K562 (cell line): ENCODE measurements at regions not wholly inside any gene's neighbourhood (a gene's known extent, or its start where the extent isn't known, plus 50 kb on each side); places are given as distances from the start of the nearest gene placed in this dataset.
A peak's percentile ranks its signal among the peaks of the same experiment; 100 is the strongest.

ENCODE experiments used
- CREB1 ChIP-seq, 2 experiments: sonication (generic) in 1 of 2; formaldehyde crosslinking in 1 of 2; IDR thresholded peaks; 2 replicates each; pipeline versions ENCODE4 v1.6.1 to v1.8.0; 2012 to 2022; ENCODE audit warnings: inconsistent platforms in 1 of 2, mild to moderate bottlenecking in 1 of 2, missing genetic modification reagents in 1 of 2, moderate library complexity in 1 of 2
- EGR1 ChIP-seq: fragments of 450-650 bp; conservative IDR thresholded peaks from 2 replicates; pipeline ENCODE4 v1.6.1; 2017; ENCODE audit warnings: mild to moderate bottlenecking
- FUS ChIP-seq: fragments of 200-400 bp; formaldehyde crosslinking; optimal IDR thresholded peaks from 2 replicates; pipeline ENCODE3; 2017; ENCODE audit warnings: low read depth, low read length
- GABPB1 ChIP-seq: sonication (generic); formaldehyde crosslinking; IDR thresholded peaks from 2 replicates; pipeline ENCODE4 v1.8.0; 2022; ENCODE audit warnings: mild to moderate bottlenecking, missing genetic modification reagents
- NFATC3 ChIP-seq: fragments of 450-650 bp; IDR thresholded peaks from 2 replicates; pipeline ENCODE4 v1.6.1; 2017; ENCODE audit warnings: mild to moderate bottlenecking
- PHTF2 ChIP-seq: fragments of 250-450 bp; sonication (Bioruptor Pico); IDR thresholded peaks from 2 replicates; pipeline ENCODE4 v1.5.0; 2021; ENCODE audit warnings: mild to moderate bottlenecking
- RAD21 ChIP-seq, 2 experiments: fragments of 250-450 bp in 1 of 2; fragments of 450-650 bp in 1 of 2; sonication (Bioruptor Pico) in 1 of 2; formaldehyde crosslinking in 1 of 2; IDR thresholded peaks in 1 of 2; conservative IDR thresholded peaks in 1 of 2; 2 replicates each; pipeline versions ENCODE4 v1.4.0 to v1.8.0; 2020 to 2022; ENCODE audit warnings: mild to moderate bottlenecking in 2 of 2, moderate library complexity in 1 of 2
- RBM14 ChIP-seq: fragments of 200-400 bp; formaldehyde crosslinking; IDR thresholded peaks from 2 replicates; pipeline ENCODE4 v1.6.1; 2018; ENCODE audit warnings: low read depth, mild to moderate bottlenecking, low read length, moderate library complexity, borderline replicate concordance; ENCODE audit not compliant: insufficient read depth
- SIN3B ChIP-seq: fragments of 450-650 bp; IDR thresholded peaks from 2 replicates; pipeline ENCODE4 v1.6.1; 2017; ENCODE audit warnings: low read depth, mild to moderate bottlenecking, moderate library complexity
- SRSF9 ChIP-seq: fragments of 200-400 bp; formaldehyde crosslinking; IDR thresholded peaks from 2 replicates; pipeline ENCODE4 v1.6.1; 2017; ENCODE audit warnings: low read depth, low read length, borderline replicate concordance
- ZNF165 ChIP-seq: fragments of 250-450 bp; sonication (Bioruptor Pico); IDR thresholded peaks from 2 replicates; pipeline ENCODE4 v1.4.0; 2020; ENCODE audit warnings: borderline replicate concordance
- ZNF311 ChIP-seq: fragments of 250-450 bp; sonication (Bioruptor Pico); IDR thresholded peaks from 2 replicates; pipeline ENCODE4 v1.4.0; 2020; ENCODE audit warnings: mild to moderate bottlenecking, moderate library complexity
- TF ChIP-seq, protein P1 (sequence below): fragments of 250-450 bp; sonication (Bioruptor Pico); IDR thresholded peaks from 2 replicates; pipeline ENCODE4 v1.4.0; 2020; ENCODE audit warnings: mild to moderate bottlenecking, moderate library complexity, borderline replicate concordance
- TF ChIP-seq, protein P2 (sequence below): fragments of 250-450 bp; sonication (Bioruptor Pico); IDR thresholded peaks from 2 replicates; pipeline ENCODE4 v1.8.0; 2021; ENCODE audit warnings: moderate library complexity, mild to moderate bottlenecking, inconsistent platforms
- TF ChIP-seq, protein P3 (sequence below): conservative IDR thresholded peaks from 2 replicates; pipeline ENCODE4 v1.6.1; 2011; ENCODE audit warnings: low read depth, mild to moderate bottlenecking, low read length; ENCODE audit not compliant: control insufficient read depth

DNA sequence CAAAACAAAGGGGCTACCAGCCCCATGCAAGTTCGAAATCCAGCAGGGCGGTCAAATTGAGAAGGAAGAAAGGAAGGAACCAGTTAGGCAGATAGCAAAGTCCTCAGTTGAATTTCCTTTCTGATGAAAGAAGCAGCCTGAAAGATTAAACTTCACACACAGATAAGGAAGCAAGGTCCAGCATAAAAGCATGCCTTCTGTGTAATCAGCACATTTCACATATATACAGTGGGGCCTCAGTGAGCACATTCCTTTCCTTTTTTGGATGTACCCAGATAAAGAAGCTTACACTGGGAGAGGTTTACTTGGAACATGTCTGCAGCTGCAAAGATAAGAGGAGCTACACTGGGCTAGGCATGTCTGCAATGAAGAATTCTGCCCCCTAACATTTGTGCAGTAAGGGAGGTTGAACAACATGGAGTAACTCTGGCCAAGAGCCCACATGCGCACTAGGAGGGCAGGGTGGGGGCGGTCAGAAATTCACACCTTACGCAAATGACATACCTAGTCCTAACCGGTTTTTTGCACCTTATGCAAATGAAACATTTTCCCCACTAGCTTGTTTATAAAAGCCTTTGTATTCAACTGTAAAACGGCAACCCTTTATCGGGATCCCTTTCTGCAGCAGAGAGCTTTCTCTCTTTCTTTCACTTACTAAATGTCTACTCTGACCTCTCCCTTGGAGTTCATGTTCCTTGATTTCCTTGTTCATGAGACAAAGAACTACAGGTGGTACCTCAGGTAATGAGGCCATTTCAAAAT lies 149.7 kb upstream of the FBXL17 start (continued):
- TF ChIP-seq, protein P1, sequence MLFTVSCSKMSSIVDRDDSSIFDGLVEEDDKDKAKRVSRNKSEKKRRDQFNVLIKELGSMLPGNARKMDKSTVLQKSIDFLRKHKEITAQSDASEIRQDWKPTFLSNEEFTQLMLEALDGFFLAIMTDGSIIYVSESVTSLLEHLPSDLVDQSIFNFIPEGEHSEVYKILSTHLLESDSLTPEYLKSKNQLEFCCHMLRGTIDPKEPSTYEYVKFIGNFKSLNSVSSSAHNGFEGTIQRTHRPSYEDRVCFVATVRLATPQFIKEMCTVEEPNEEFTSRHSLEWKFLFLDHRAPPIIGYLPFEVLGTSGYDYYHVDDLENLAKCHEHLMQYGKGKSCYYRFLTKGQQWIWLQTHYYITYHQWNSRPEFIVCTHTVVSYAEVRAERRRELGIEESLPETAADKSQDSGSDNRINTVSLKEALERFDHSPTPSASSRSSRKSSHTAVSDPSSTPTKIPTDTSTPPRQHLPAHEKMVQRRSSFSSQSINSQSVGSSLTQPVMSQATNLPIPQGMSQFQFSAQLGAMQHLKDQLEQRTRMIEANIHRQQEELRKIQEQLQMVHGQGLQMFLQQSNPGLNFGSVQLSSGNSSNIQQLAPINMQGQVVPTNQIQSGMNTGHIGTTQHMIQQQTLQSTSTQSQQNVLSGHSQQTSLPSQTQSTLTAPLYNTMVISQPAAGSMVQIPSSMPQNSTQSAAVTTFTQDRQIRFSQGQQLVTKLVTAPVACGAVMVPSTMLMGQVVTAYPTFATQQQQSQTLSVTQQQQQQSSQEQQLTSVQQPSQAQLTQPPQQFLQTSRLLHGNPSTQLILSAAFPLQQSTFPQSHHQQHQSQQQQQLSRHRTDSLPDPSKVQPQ (CRISPR knock-in tag): peak; percentile 98
- TF ChIP-seq GABPB1 (CRISPR knock-in tag) (0 out of 2 replicates have a peak, but pooled peaks have one; percentile 43), NFATC3 (0 out of 2 replicates have a peak, but pooled peaks have one; percentile 69), ZNF311 (peak; percentile 100), RAD21 (CRISPR knock-in tag; conservative IDR thresholded peaks at IDR 0.05 in 1 of 2, IDR thresholded peaks at IDR 0.05 in 1 of 2) (peak; percentile 14 to 66; a peak in 3 of 4 replicates), CREB1 (IDR thresholded peaks at IDR 0.05) (peak; percentile 59; the same call in 1 of the 2 replicates), CREB1 (CRISPR knock-in tag; IDR thresholded peaks at IDR 0.05) (peak; percentile 53; the same call in 1 of the 2 replicates), PHTF2 (peak; percentile 98), EGR1 (no peak), SIN3B (no peak), ZNF165 (CRISPR knock-in tag) (peak; percentile 99), FUS (no peak), RBM14 (no peak), SRSF9 (no peak)
- TF ChIP-seq, protein P2, sequence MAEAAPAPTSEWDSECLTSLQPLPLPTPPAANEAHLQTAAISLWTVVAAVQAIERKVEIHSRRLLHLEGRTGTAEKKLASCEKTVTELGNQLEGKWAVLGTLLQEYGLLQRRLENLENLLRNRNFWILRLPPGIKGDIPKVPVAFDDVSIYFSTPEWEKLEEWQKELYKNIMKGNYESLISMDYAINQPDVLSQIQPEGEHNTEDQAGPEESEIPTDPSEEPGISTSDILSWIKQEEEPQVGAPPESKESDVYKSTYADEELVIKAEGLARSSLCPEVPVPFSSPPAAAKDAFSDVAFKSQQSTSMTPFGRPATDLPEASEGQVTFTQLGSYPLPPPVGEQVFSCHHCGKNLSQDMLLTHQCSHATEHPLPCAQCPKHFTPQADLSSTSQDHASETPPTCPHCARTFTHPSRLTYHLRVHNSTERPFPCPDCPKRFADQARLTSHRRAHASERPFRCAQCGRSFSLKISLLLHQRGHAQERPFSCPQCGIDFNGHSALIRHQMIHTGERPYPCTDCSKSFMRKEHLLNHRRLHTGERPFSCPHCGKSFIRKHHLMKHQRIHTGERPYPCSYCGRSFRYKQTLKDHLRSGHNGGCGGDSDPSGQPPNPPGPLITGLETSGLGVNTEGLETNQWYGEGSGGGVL (CRISPR knock-in tag): peak; percentile 99
- TF ChIP-seq, protein P3, sequence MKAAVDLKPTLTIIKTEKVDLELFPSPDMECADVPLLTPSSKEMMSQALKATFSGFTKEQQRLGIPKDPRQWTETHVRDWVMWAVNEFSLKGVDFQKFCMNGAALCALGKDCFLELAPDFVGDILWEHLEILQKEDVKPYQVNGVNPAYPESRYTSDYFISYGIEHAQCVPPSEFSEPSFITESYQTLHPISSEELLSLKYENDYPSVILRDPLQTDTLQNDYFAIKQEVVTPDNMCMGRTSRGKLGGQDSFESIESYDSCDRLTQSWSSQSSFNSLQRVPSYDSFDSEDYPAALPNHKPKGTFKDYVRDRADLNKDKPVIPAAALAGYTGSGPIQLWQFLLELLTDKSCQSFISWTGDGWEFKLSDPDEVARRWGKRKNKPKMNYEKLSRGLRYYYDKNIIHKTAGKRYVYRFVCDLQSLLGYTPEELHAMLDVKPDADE: 0 out of 2 replicates have a peak, but pooled peaks have one; percentile 26
